ENCODE measurements at regions not wholly inside any gene's neighbourhood (a gene's known extent, or its start where the extent isn't known, plus 50 kb on each side); places are given as distances from the start of the nearest gene placed in this dataset.

DNA sequence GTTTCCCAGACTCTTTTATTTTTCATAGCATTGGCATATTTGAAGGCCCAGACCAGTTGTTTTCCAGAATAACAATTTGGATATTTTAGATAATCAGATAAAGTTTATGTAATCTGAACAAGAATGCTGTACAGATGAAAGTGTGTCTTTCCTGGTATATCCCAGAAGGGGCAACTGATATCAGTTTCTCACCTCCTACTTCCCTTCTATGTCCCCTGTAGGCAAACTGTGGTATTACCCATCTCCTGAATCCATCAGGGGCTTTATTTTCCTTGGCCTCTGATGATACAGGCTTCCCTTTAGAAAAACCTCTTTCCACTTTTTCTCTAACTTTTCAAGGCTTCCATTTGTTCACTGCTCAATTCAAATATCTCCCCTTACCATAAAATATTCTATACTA is 87.5 kb upstream of the RGS1 start:
- H4K91ac ChIP-seq (ENCODE audit: low read depth, low read length, poor library complexity) = no peak overlapping the region
- no peaks in the 10 kb centered on the region for H3K36me3 ChIP-seq (replicated peaks in 1 of 2; ENCODE audit: control insufficient read depth in 2 of 2, insufficient read depth in 2 of 2, low read length in 2 of 2)
- no peak for DNase-seq (ENCODE audit: low spot score)
- H3K9ac ChIP-seq (ENCODE audit: low read depth, low read length, poor library complexity) = no peak overlapping the region
- H3K27ac ChIP-seq (replicated peaks; ENCODE audit: low read length) = no peak overlapping the region
- no peak overlapping the region for H3K4me2 ChIP-seq (ENCODE audit: insufficient read depth, low read length, poor library complexity, severe bottlenecking)
- no peaks in the 10 kb centered on the region for H3K79me1 ChIP-seq (ENCODE audit: low read depth, low read length)
- H2BK15ac ChIP-seq (ENCODE audit: low read length) = no peak overlapping the region
- H2AFZ ChIP-seq (ENCODE audit: low read length) = no peak overlapping the region
- no peak overlapping the region for H2BK5ac ChIP-seq (ENCODE audit: low read length)
- no peak overlapping the region for H3K23ac ChIP-seq (ENCODE audit: low read depth, low read length, poor library complexity)
- peaks cover 0 to 3% of the 10 kb centered on the region in 2 donors for H3K9me3 ChIP-seq (replicated peaks in 1 of 2; ENCODE audit: control insufficient read depth in 2 of 2, insufficient read depth in 1 of 2, low read depth in 1 of 2, low read length in 2 of 2)
- no peak overlapping the region for H2BK12ac ChIP-seq (ENCODE audit: low read length)
- H2AK5ac ChIP-seq (ENCODE audit: low read depth, low read length) = no peak overlapping the region
- no peak overlapping the region for H2BK120ac ChIP-seq (ENCODE audit: low read depth, low read length)
- H3K14ac ChIP-seq (ENCODE audit: low read length) = no peak overlapping the region
- H3K4ac ChIP-seq (ENCODE audit: low read length) = no peak overlapping the region
- no peaks in the 10 kb centered on the region for H3K27me3 ChIP-seq (ENCODE audit: control insufficient read depth in 3 of 3, insufficient read depth in 3 of 3, low read depth in 1 of 3, low read length in 3 of 3)
- H3K4me3 ChIP-seq (ENCODE audit: low read length in 2 of 2) = no peak overlapping the region
- H3K4me1 ChIP-seq (ENCODE audit: control insufficient read depth in 2 of 2, insufficient read depth in 1 of 2, low read depth in 1 of 2, low read length in 2 of 2) = peaks cover 0 to 10% of the 10 kb centered on the region in 2 donors
- no peak overlapping the region for H3K18ac ChIP-seq (ENCODE audit: low read length)
- no peak overlapping the region for H4K8ac ChIP-seq (ENCODE audit: low read depth, low read length)

GRCh38 chr1:192489047-192489446 is 86.5 kb upstream of the RGS1 start:
- Histone ChIP-seq H3K27me3 (ENCODE audit: control insufficient read depth in 3 of 3, insufficient read depth in 3 of 3, low read depth in 1 of 3, low read length in 3 of 3) (no peaks in the 10 kb centered on the region), H3K27ac (replicated peaks; ENCODE audit: low read length) (no peak overlapping the region), H3K4me2 (ENCODE audit: insufficient read depth, low read length, poor library complexity, severe bottlenecking) (no peak overlapping the region), H3K9ac (ENCODE audit: low read depth, low read length, poor library complexity) (no peak overlapping the region), H3K4me3 (ENCODE audit: low read length in 2 of 2) (no peak overlapping the region), H2BK15ac (ENCODE audit: low read length) (no peak overlapping the region), H2AFZ (ENCODE audit: low read length) (no peak overlapping the region), H3K4ac (ENCODE audit: low read length) (no peak overlapping the region), H3K79me1 (ENCODE audit: low read depth, low read length) (no peaks in the 10 kb centered on the region), H3K36me3 (replicated peaks in 1 of 2; ENCODE audit: control insufficient read depth in 2 of 2, insufficient read depth in 2 of 2, low read length in 2 of 2) (no peaks in the 10 kb centered on the region), H3K18ac (ENCODE audit: low read length) (no peak overlapping the region), H3K23ac (ENCODE audit: low read depth, low read length, poor library complexity) (no peak overlapping the region), H4K8ac (ENCODE audit: low read depth, low read length) (no peak overlapping the region), H3K9me3 (replicated peaks in 1 of 2; ENCODE audit: control insufficient read depth in 2 of 2, insufficient read depth in 1 of 2, low read depth in 1 of 2, low read length in 2 of 2) (peaks cover 0 to 3% of the 10 kb centered on the region in 2 donors), H2BK5ac (ENCODE audit: low read length) (no peak overlapping the region), H2AK5ac (ENCODE audit: low read depth, low read length) (no peak overlapping the region), H3K14ac (ENCODE audit: low read length) (no peak overlapping the region), H2BK120ac (ENCODE audit: low read depth, low read length) (no peak overlapping the region), H3K4me1 (ENCODE audit: control insufficient read depth in 2 of 2, insufficient read depth in 1 of 2, low read depth in 1 of 2, low read length in 2 of 2) (peaks cover 0 to 10% of the 10 kb centered on the region in 2 donors), H4K91ac (ENCODE audit: low read depth, low read length, poor library complexity) (no peak overlapping the region), H2BK12ac (ENCODE audit: low read length) (no peak overlapping the region)
- DNase-seq (ENCODE audit: low spot score) = no peak
- no CpG with 5 or more reads among the region's 1 CpG for WGBS, 2 donors (ENCODE audit: extremely low coverage in 2 of 2, insufficient read length in 2 of 2, insufficient replicate concordance in 1 of 2)

GRCh38 chr1:192489748-192490147 is 85.8 kb upstream of the RGS1 start:
- no peak overlapping the region for H3K14ac ChIP-seq (ENCODE audit: low read length)
- no peak overlapping the region for H4K8ac ChIP-seq (ENCODE audit: low read depth, low read length)
- no peaks in the 10 kb centered on the region for H3K27me3 ChIP-seq (ENCODE audit: control insufficient read depth in 3 of 3, insufficient read depth in 3 of 3, low read depth in 1 of 3, low read length in 3 of 3)
- no peak overlapping the region for H2AK5ac ChIP-seq (ENCODE audit: low read depth, low read length)
- no peak overlapping the region for H3K4me2 ChIP-seq (ENCODE audit: insufficient read depth, low read length, poor library complexity, severe bottlenecking)
- DNase-seq (ENCODE audit: low spot score) = no peak
- H2BK12ac ChIP-seq (ENCODE audit: low read length) = no peak overlapping the region
- no peaks in the 10 kb centered on the region for H3K79me1 ChIP-seq (ENCODE audit: low read depth, low read length)
- no peak overlapping the region for H4K91ac ChIP-seq (ENCODE audit: low read depth, low read length, poor library complexity)
- no peak overlapping the region for H2BK5ac ChIP-seq (ENCODE audit: low read length)
- peaks cover 0 to 10% of the 10 kb centered on the region in 2 donors for H3K4me1 ChIP-seq (ENCODE audit: control insufficient read depth in 2 of 2, insufficient read depth in 1 of 2, low read depth in 1 of 2, low read length in 2 of 2)
- no peak overlapping the region for H2BK15ac ChIP-seq (ENCODE audit: low read length)
- H3K9ac ChIP-seq (ENCODE audit: low read depth, low read length, poor library complexity) = no peak overlapping the region
- whole genome bisulfite sequencing, 2 donors (ENCODE audit: extremely low coverage in 2 of 2, insufficient read length in 2 of 2, insufficient replicate concordance in 1 of 2) = no CpG with 5 or more reads among the region's 2 CpGs
- no peak overlapping the region for H3K27ac ChIP-seq (replicated peaks; ENCODE audit: low read length)
- H3K36me3 ChIP-seq (replicated peaks in 1 of 2; ENCODE audit: control insufficient read depth in 2 of 2, insufficient read depth in 2 of 2, low read length in 2 of 2) = no peaks in the 10 kb centered on the region
- peaks cover 0 to 3% of the 10 kb centered on the region in 2 donors for H3K9me3 ChIP-seq (replicated peaks in 1 of 2; ENCODE audit: control insufficient read depth in 2 of 2, insufficient read depth in 1 of 2, low read depth in 1 of 2, low read length in 2 of 2)
- no peak overlapping the region for H3K4me3 ChIP-seq (ENCODE audit: low read length in 2 of 2)
- H3K18ac ChIP-seq (ENCODE audit: low read length) = no peak overlapping the region
- no peak overlapping the region for H3K23ac ChIP-seq (ENCODE audit: low read depth, low read length, poor library complexity)
- H2AFZ ChIP-seq (ENCODE audit: low read length) = peak overlapping the region; percentile 65
- no peak overlapping the region for H2BK120ac ChIP-seq (ENCODE audit: low read depth, low read length)
- no peak overlapping the region for H3K4ac ChIP-seq (ENCODE audit: low read length)

- Histone ChIP-seq H3K4me2 (ENCODE audit: insufficient read depth, low read length, poor library complexity, severe bottlenecking) (no peak overlapping the region), H2AFZ (ENCODE audit: low read length) (peak overlapping the region; percentile 33), H3K4me3 (ENCODE audit: low read length in 2 of 2) (no peak overlapping the region), H2BK5ac (ENCODE audit: low read length) (no peak overlapping the region), H3K27ac (replicated peaks; ENCODE audit: low read length) (no peak overlapping the region), H3K79me1 (ENCODE audit: low read depth, low read length) (no peaks in the 10 kb centered on the region), H3K18ac (ENCODE audit: low read length) (no peak overlapping the region), H4K91ac (ENCODE audit: low read depth, low read length, poor library complexity) (no peak overlapping the region), H3K23ac (ENCODE audit: low read depth, low read length, poor library complexity) (no peak overlapping the region), H2BK12ac (ENCODE audit: low read length) (no peak overlapping the region), H2AK5ac (ENCODE audit: low read depth, low read length) (no peak overlapping the region), H3K14ac (ENCODE audit: low read length) (no peak overlapping the region), H2BK15ac (ENCODE audit: low read length) (no peak overlapping the region), H3K4ac (ENCODE audit: low read length) (no peak overlapping the region), H4K8ac (ENCODE audit: low read depth, low read length) (no peak overlapping the region), H2BK120ac (ENCODE audit: low read depth, low read length) (no peak overlapping the region), H3K4me1 (ENCODE audit: control insufficient read depth in 2 of 2, insufficient read depth in 1 of 2, low read depth in 1 of 2, low read length in 2 of 2) (peaks cover 0 to 10% of the 10 kb centered on the region in 2 donors), H3K9me3 (replicated peaks in 1 of 2; ENCODE audit: control insufficient read depth in 2 of 2, insufficient read depth in 1 of 2, low read depth in 1 of 2, low read length in 2 of 2) (no peaks in the 10 kb centered on the region), H3K36me3 (replicated peaks in 1 of 2; ENCODE audit: control insufficient read depth in 2 of 2, insufficient read depth in 2 of 2, low read length in 2 of 2) (no peaks in the 10 kb centered on the region), H3K9ac (ENCODE audit: low read depth, low read length, poor library complexity) (no peak overlapping the region), H3K27me3 (ENCODE audit: control insufficient read depth in 3 of 3, insufficient read depth in 3 of 3, low read depth in 1 of 3, low read length in 3 of 3) (no peaks in the 10 kb centered on the region)
- no peak for DNase-seq (ENCODE audit: low spot score)
- no CpG with 5 or more reads among the region's 2 CpGs for WGBS, 2 donors (ENCODE audit: extremely low coverage in 2 of 2, insufficient read length in 2 of 2, insufficient replicate concordance in 1 of 2)
Measured at GRCh38 chr1:192491804-192492554, 83.6 kb upstream of the RGS1 start.

All from neuronal stem cell (in vitro differentiated cells).